RWPE1 (cell line): ENCODE measurements at regions not wholly inside any gene's neighbourhood (a gene's known extent, or its start where the extent isn't known, plus 50 kb on each side); places are given as distances from the start of the nearest gene placed in this dataset.

Experiments
- CTCF ChIA-PET: fragments of 350-600 bp; sonication (Branson Sonifier 250); formaldehyde crosslinking; extraction: SDS; loops from one replicate; lab custom pipeline; 2021; lab: Yijun Ruan, JAX
- POLR2A ChIA-PET: fragments of 400-600 bp; formaldehyde crosslinking; extraction: SDS; loops from one replicate; lab custom pipeline; 2020; ENCODE audit warnings: antibody characterized with exemption; ENCODE audit not compliant: low non-redundant PET; lab: Yijun Ruan, JAX
- DNase-seq: peaks from one replicate; pipeline ENCODE4 v3.0.0; 2012; ENCODE audit warnings: low spot score
- H3K27ac ChIP-seq: fragments of 450-650 bp; 2 replicates; pipeline ENCODE4 v1.5.1; 2017
- TF ChIP-seq, protein P1 (sequence below): fragments of 450-650 bp; conservative IDR thresholded peaks from 2 replicates; pipeline ENCODE4 v1.5.1; 2017; ENCODE audit warnings: low read depth, mild to moderate bottlenecking

- H3K27ac ChIP-seq: no peak overlapping the region
- ChIA-PET POLR2A (no interaction called here), CTCF (no interaction called here)
- TF ChIP-seq, protein P1, sequence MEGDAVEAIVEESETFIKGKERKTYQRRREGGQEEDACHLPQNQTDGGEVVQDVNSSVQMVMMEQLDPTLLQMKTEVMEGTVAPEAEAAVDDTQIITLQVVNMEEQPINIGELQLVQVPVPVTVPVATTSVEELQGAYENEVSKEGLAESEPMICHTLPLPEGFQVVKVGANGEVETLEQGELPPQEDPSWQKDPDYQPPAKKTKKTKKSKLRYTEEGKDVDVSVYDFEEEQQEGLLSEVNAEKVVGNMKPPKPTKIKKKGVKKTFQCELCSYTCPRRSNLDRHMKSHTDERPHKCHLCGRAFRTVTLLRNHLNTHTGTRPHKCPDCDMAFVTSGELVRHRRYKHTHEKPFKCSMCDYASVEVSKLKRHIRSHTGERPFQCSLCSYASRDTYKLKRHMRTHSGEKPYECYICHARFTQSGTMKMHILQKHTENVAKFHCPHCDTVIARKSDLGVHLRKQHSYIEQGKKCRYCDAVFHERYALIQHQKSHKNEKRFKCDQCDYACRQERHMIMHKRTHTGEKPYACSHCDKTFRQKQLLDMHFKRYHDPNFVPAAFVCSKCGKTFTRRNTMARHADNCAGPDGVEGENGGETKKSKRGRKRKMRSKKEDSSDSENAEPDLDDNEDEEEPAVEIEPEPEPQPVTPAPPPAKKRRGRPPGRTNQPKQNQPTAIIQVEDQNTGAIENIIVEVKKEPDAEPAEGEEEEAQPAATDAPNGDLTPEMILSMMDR: no peak
- DNase-seq: no peak
These were observed 78.9 kb upstream of the ADRA1D start for GRCh38 chr20:4327956-4328355.

DNA sequence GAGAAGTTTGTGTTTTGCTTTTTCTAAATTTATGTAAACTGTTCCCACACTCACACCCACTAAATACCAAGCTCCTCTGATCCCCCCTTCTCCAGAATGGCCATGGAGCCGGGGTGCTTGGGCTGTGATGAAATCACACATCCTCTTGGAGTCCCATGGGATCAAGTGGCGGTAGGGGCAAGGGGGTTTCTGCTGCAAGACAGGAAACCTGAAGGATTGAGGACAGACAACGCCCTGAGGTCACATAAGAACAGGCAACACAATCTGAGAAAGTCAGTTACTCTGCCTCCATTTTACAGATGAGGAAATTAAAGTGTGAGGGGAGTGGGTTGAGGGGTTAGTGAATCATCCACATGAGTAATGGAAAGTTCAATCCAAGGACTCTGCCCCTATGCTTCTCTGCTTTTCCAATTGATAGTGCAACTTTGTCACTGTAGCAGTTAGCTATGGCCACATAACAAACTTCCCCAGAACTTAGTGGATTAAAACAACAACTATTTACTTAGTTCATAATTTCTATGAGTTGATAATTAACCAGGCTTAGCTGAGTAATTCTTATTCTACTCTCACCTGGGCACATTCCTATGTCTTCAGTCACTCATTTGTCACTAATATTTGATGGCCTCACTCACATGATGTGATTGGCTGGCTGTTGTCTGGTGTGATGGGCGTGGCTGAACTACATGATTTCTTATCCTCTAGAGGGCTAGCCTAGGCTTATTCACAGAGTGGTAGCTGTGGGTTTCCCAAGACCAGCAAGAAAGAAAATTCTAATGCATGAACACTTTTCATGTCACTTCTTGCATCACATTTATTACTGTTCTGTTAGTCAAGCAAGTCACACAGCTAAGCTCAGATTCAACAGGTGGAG lies 77.3 kb upstream of the ADRA1D start:
- TF ChIP-seq, protein P1: no peak
- no peak overlapping the region for H3K27ac ChIP-seq
- CTCF ChIA-PET: interaction anchor here (0.6 kb wide), 1 partner anchor 629 kb away, joined by 4 read pairs; no protein-coding TSS in a partner anchor
- DNase-seq: peak; percentile 59
- POLR2A ChIA-PET: no interaction called here

DNA sequence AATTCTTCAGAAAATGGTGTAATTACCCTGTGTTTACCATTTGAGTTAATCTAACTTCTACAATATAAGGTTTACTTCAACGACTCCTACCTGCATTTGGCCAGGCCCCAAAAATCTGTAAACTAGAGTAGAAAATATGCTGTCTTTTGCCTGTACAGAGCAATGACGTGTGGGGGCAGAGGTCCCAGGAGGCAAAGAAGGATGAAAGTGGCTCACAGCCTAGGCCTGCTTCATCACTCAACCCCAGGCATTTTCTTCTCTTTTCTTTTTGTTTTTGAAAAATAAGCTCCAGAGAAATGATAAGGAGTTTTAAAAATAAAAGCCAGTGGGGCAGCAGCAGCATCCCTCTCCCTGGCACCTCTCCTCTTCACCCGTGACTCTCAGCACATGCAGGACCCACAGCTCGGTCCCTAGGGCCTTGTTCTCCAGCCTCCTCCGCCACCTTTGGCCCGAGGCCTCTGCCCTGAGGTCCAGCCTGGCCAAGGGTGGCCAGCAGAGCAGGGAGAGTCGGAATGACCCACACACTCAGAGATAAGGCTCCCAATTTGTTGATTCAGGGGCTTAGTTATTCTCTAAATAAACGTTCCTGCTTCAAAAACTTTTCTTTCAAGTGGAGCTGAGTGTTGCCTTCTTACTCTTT lies 76.6 kb upstream of the ADRA1D start:
- CTCF ChIA-PET: no interaction called here
- no peak overlapping the region for H3K27ac ChIP-seq
- TF ChIP-seq, protein P1: no peak
- DNase-seq: no peak
- POLR2A ChIA-PET: no interaction called here

GRCh38 chr20:4324611-4325243 lies 75.6 kb upstream of the ADRA1D start:
- H3K27ac ChIP-seq: no peak overlapping the region
- DNase-seq: no peak
- POLR2A ChIA-PET: no interaction called here
- CTCF ChIA-PET: no interaction called here
- TF ChIP-seq, protein P1: no peak

DNA sequence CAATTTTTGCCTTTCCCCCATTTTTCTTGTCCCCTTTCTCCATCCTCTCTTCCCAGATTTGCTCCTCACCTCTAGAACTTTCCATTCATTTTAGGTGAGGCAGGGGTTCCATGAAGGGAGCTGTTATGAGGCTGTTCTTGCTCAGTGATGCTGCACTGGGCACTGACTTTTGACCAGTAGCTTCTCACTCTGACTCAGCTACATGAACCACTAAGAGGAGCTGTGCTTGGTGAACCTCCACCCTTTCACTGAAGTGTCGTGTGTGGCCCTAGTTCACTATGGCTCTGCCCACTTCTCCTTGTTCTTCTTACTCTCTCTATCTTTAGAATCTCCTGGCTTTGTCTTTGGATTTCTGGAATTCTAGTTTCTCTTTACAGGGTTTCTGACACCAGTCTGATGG lies 73.4 kb upstream of the ADRA1D start:
- no peak for DNase-seq
- ChIA-PET CTCF (interaction anchor here (0.6 to 0.7 kb wide), 2 partner anchors 20 to 34 kb away, joined by 3 to 5 read pairs; no protein-coding TSS in a partner anchor), POLR2A (no interaction called here)
- no peak overlapping the region for H3K27ac ChIP-seq
- TF ChIP-seq, protein P1: no peak

- DNase-seq: no peak
- ChIA-PET CTCF (interaction anchor here (0.6 kb wide), 1 partner anchor 733 kb away, joined by 3 read pairs; no protein-coding TSS in a partner anchor), POLR2A (no interaction called here)
- TF ChIP-seq, protein P1: no peak
- H3K27ac ChIP-seq: no peak overlapping the region
These were observed 71.2 kb upstream of the ADRA1D start for GRCh38 chr20:4320291-4320690.
